ENCODE measurements at regions not wholly inside any gene's neighbourhood (a gene's known extent, or its start where the extent isn't known, plus 50 kb on each side); places are given as distances from the start of the nearest gene placed in this dataset.
"Not testable (repeated sequence)": the region's sequence is repeated elsewhere in the genome, so short reads cannot be mapped to it uniquely, and the experiment has no call there.

GRCh38 chr18:56282234-56283104, 355.9 kb downstream of the TXNL1 start:
- ATAC-seq (no peak), DNase-seq (no peak)
- Histone ChIP-seq H3K4me3 (no peak overlapping the region), H3K27ac (no peak overlapping the region), H3K36me3 (no peaks in the 10 kb centered on the region), H3K4me1 (no peaks in the 10 kb centered on the region), H3K9me3 (no peaks in the 10 kb centered on the region), H3K27me3 (no peaks in the 10 kb centered on the region)
- in situ Hi-C loops (cut with MboI; ENCODE audit: low sequenced_read_pairs in 4 of 4) = no loop called here
- intact Hi-C loops (cut with DNase I; ENCODE audit: low total_unique reads) = no loop called here
- TF ChIP-seq POLR2A (IDR thresholded peaks at IDR 0.05) (no peak), CTCF (IDR thresholded peaks at IDR 0.05 in 4 of 5, conservative IDR thresholded peaks at IDR 0.05 in 1 of 5) (no peak)

GRCh38 chr18:56279816-56280215, 358.6 kb downstream of the TXNL1 start:
- H3K36me3 ChIP-seq; H3K9me3 ChIP-seq; H3K27ac ChIP-seq; ATAC-seq; in situ Hi-C loops (cut with MboI; ENCODE audit: low sequenced_read_pairs in 4 of 4); DNase-seq; H3K27me3 ChIP-seq; H3K4me3 ChIP-seq; intact Hi-C loops (cut with DNase I; ENCODE audit: low total_unique reads); H3K4me1 ChIP-seq: not testable (repeated sequence)

- Histone ChIP-seq H3K4me3 (no peak overlapping the region), H3K27ac (no peak overlapping the region), H3K27me3 (no peaks in the 10 kb centered on the region), H3K36me3 (no peaks in the 10 kb centered on the region), H3K4me1 (no peaks in the 10 kb centered on the region), H3K9me3 (no peaks in the 10 kb centered on the region)
- intact Hi-C loops (cut with DNase I; ENCODE audit: low total_unique reads) (no loop called here), in situ Hi-C loops (cut with MboI; ENCODE audit: low sequenced_read_pairs in 4 of 4) (no loop called here)
- DNase-seq (no peak), ATAC-seq (no peak)
- TF ChIP-seq CTCF (IDR thresholded peaks at IDR 0.05 in 4 of 5, conservative IDR thresholded peaks at IDR 0.05 in 1 of 5) (no peak), POLR2A (IDR thresholded peaks at IDR 0.05) (no peak)
These were observed 359.9 kb downstream of the TXNL1 start for GRCh38 chr18:56278421-56279003.

- intact Hi-C loops (cut with DNase I; ENCODE audit: low total_unique reads) = no loop called here
- TF ChIP-seq CTCF (IDR thresholded peaks at IDR 0.05 in 4 of 5, conservative IDR thresholded peaks at IDR 0.05 in 1 of 5) (no peak), POLR2A (IDR thresholded peaks at IDR 0.05) (no peak)
- DNase-seq (no peak), ATAC-seq (no peak)
- no peak overlapping the region for H3K4me3 ChIP-seq
- H3K9me3 ChIP-seq = no peaks in the 10 kb centered on the region
- in situ Hi-C loops (cut with MboI; ENCODE audit: low sequenced_read_pairs in 4 of 4) = no loop called here
- no peaks in the 10 kb centered on the region for H3K27me3 ChIP-seq
- no peaks in the 10 kb centered on the region for H3K36me3 ChIP-seq
- H3K4me1 ChIP-seq = no peaks in the 10 kb centered on the region
- H3K27ac ChIP-seq = no peak overlapping the region
These were observed 361.9 kb downstream of the TXNL1 start for GRCh38 chr18:56276466-56276865.

- in situ Hi-C loops (cut with MboI; ENCODE audit: low sequenced_read_pairs in 4 of 4) = no loop called here
- DNase-seq = no peak
- no peak for ATAC-seq
These were observed 364.7 kb downstream of the TXNL1 start for GRCh38 chr18:56273541-56274219.

More at GRCh38 chr18:56273541-56274219, 364.7 kb downstream of the TXNL1 start:
- TF ChIP-seq POLR2A (IDR thresholded peaks at IDR 0.05) (no peak), CTCF (IDR thresholded peaks at IDR 0.05 in 4 of 5, conservative IDR thresholded peaks at IDR 0.05 in 1 of 5) (no peak)
- Histone ChIP-seq H3K9me3 (no peaks in the 10 kb centered on the region), H3K27ac (no peak overlapping the region), H3K27me3 (no peaks in the 10 kb centered on the region), H3K4me3 (no peak overlapping the region), H3K4me1 (no peaks in the 10 kb centered on the region), H3K36me3 (no peaks in the 10 kb centered on the region)
- intact Hi-C loops (cut with DNase I; ENCODE audit: low total_unique reads) = no loop called here

Data from gastrocnemius medialis (tissue), 4 donors.